ENCODE measurements at regions not wholly inside any gene's neighbourhood (a gene's known extent, or its start where the extent isn't known, plus 50 kb on each side); places are given as distances from the start of the nearest gene placed in this dataset.

- TF ChIP-seq REST (IDR thresholded peaks at IDR 0.05; ENCODE audit: insufficient read depth in 1 of 2, low read depth in 2 of 2, low read length in 2 of 2), result no peak
- no peak for TF ChIP-seq POLR2AphosphoS5 (IDR thresholded peaks at IDR 0.05; ENCODE audit: low read depth, low read length)
- no peak for TF ChIP-seq TAF1 (IDR thresholded peaks at IDR 0.05; ENCODE audit: borderline replicate concordance, insufficient read depth, low read length)
Observed at GRCh38 chr1:5513846-5514526, 478.2 kb downstream of the NPHP4 start.

All from PFSK-1 (cell line).